ENCODE measurements at regions not wholly inside any gene's neighbourhood (a gene's known extent, or its start where the extent isn't known, plus 50 kb on each side); places are given as distances from the start of the nearest gene placed in this dataset.

DNA sequence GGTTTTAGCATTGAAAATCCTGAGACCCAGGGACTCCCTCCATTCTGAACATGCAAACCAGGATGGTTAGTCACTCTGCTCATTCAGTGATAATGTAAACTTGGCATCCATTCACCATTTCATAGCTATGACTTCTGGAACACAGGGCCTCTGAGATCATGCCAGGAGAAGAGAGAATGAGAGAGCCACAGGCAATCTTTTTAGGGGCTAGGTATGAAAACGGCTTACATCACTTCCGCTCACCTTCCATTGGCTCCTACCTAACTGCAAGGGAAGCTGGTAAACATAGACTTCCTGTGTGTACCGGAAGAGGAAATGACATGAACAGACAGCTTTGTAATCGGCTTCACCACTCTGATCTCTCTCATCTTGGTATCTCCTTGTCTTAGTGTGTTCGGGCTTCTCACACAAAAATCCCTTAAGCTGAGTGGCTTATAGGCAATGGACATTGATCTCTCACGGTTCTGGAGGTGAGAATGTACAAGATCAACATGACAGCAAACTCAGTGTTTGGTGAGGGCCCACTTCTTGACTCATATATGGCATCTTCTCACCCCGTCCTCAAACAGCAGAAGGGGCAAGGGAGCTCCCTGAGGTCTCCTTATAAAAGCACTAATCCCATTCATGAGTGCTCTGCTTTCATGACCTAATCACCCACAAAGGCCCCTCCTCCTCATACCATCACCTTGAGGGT lies 465.9 kb upstream of the TBX3 start:
- no peak for DNase-seq

- no peak for DNase-seq
Observed at GRCh38 chr12:115149279-115149678, 465.3 kb upstream of the TBX3 start.

GRCh38 chr12:115147916-115148315 lies 463.9 kb upstream of the TBX3 start:
- no peak for DNase-seq

- DNase-seq = no peak
Observed at GRCh38 chr12:115146453-115146852, 462.5 kb upstream of the TBX3 start.

DNA sequence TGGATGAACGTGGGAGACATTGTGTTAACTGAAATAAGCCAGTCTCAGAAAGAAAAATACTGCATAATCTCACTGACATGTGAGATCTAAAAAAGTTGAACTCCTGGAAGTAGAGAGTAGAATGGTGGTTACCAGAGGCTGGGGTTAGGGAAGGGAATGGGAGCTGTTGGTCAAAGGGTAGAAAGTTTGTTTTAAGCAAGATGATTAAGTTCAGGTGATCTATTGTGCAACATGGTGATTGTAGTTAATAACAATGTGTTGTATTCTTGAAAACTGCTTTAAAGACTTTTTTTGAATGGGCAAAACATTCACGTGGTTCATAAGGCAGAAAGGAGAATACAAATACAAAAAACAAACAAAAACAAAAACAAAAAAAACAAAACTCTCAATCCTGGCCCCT lies 460.4 kb upstream of the TBX3 start:
- no peak for DNase-seq

- no peak for DNase-seq
Observed at GRCh38 chr12:115140981-115141655, 457.1 kb upstream of the TBX3 start.

- no peak for DNase-seq
Observed at GRCh38 chr12:115137812-115138521, 454.0 kb upstream of the TBX3 start.

DNA sequence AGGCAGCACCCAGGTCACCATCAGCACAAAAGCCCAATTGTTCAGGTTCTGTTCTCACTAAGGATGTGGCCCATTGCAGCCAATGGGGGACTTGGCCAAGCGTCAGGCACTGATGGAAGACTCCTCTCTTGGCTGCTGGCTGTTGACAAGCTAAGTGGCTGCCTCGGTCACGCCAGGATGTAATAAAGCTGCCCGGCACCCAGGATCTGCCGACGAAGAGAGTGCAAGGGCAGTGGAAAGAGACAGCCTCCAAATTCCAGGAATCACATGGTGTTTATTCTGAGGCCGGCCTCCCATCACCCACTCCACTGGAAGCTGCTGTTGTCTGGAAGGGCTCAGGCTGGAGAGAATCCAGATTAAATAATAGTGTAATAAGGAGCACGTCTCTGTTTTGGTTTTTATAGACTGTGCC lies 451.8 kb upstream of the TBX3 start:
- DNase-seq = no peak

DNA sequence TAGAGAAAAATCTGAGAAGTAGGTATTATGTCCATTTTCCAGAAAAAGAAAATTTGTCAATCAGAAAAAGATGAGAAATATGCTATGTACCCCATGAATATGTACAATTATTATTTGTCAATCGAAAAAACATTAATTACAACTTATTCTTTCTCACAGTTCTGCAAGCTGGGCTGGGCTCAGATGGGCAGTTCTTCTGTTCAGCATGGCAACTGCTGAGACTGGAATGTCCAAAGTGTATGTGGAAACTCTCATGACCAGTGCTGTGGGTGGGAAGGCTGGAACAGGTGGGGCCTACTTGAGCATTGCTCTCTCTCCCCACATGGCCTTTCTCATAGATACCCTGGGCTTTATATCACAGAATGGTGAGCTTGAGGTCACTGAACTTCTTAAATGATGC lies 450.3 kb upstream of the TBX3 start:
- DNase-seq = no peak

- DNase-seq = no peak
Observed at GRCh38 chr12:115132905-115133304, 448.9 kb upstream of the TBX3 start.

DNA sequence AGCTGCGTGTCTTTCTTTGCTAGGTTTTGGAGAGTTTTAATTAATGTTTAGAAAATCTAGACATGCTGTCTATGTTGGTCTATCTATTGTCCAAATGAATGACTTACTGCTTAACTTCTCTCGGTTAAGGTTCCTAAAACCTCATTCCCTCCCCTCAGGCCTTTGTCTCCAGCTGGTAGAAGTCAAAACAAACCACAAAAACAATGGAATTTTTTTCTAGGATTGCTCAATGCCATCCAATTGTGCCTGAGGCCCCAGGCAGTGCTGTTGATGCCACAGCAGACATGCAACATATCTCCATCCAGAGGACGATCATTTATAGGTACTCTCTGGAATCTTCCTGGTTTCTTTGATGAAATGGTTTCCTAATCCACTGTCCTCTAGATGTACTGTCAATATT lies 448.2 kb upstream of the TBX3 start:
- no peak for DNase-seq

DNA sequence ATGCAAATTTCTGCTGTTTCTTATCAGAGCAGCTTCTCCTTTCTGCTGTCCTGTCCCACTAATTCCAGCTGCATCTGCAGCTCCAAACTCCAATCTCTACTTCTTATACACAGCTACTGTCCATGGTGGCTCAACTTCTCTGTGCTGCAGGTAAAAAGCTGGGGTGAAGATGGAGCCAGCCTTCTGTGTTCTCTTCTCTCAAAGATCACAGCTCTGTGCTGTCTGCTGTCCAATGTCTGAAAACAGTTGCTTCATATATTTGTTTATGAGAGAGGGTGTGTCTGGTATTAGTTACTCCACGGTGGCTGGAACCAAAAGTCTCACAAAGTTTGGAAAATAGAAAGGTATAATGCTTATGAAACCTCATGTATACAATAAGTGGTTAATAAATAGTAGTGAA lies 445.8 kb upstream of the TBX3 start:
- DNase-seq = no peak

DNA sequence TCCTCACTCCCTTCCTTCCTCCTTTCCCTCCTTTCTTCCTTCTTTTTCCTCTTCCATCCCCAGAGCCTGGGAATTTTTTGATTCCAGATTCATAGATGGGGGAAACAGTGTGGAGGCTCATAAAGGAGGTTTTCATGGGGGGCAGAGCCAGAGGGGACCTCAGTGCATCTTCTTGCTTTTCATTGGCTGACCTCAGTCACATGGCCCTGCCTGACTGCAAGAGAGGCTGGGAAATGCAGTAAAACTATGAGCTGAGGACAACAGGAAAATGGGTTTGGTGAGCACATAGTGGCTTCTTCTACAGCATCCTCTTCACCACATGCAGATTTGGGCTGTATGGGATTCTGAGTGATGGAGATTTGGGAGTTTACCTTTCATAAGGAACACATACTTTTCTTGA lies 437.1 kb upstream of the TBX3 start:
- DNase-seq = no peak

GRCh38 chr12:115118177-115118724 lies 434.3 kb upstream of the TBX3 start:
- DNase-seq = no peak

- no peak for DNase-seq
Observed at GRCh38 chr12:115114140-115114539, 430.2 kb upstream of the TBX3 start.

GRCh38 chr12:115109863-115110262 lies 425.9 kb upstream of the TBX3 start:
- no peak for DNase-seq

- no peak for DNase-seq
Observed at GRCh38 chr12:115108129-115109100, 424.4 kb upstream of the TBX3 start.

GRCh38 chr12:115103884-115104883 lies 420.2 kb upstream of the TBX3 start:
- DNase-seq = no peak

DNA sequence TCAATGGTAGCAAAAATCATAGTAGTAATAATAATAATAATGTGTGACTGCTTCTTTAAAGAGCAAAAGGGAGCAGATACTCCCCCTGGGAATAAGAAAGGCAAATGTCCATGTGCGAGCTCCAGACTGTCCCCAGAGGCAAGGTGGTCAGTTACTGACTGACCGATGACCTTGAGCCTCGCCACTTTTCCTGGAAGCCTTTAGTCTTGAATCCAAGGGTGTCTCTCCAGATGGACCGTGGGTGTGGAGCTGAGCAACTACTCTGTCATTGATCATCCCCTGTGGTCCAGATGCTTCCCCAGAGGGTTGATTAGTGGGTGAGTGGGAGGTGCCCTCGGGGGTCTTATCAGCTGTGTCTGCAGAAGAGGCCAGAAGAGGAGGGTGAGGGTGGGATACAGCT lies 418.5 kb upstream of the TBX3 start:
- DNase-seq = no peak

DNA sequence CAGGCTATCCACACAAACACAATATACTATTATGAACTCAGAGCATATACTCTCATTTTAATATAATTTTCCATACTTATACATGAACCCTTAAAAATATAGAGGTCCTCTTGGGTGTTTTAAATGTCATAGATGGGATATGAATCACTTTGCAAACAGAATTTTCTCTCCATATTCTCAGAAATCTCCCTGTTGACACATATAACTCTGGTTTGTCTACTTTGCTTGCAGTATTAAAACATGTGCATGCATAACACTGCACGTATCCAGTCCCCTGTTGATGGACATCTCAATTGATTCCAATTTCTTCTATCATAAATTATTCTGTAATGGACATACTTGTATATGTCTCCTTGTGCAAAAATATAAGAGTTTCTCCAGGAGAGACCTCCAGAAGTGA lies 417.5 kb upstream of the TBX3 start:
- DNase-seq = no peak

GRCh38 chr12:115097416-115097815 lies 413.4 kb upstream of the TBX3 start:
- DNase-seq = no peak

Data from NCI-H2227 treated with DMSO at 0.1 percent for 48 hours (cell line).